SK-N-SH (cell line): ENCODE measurements at regions not wholly inside any gene's neighbourhood (a gene's known extent, or its start where the extent isn't known, plus 50 kb on each side); places are given as distances from the start of the nearest gene placed in this dataset.
"Not testable (repeated sequence)": the region's sequence is repeated elsewhere in the genome, so short reads cannot be mapped to it uniquely, and the experiment has no call there.

Experiments
- CTCF ChIP-seq: fragments of 200-600 bp; sonication (generic); IDR thresholded peaks from 2 replicates; pipeline ENCODE4 v1.6.1; 2017; ENCODE audit warnings: antibody characterized with exemption, mild to moderate bottlenecking, moderate library complexity
- MAX ChIP-seq: IDR thresholded peaks from 2 replicates; pipeline ENCODE4 v1.4.0; 2012; ENCODE audit warnings: low read depth
- MXI1 ChIP-seq: IDR thresholded peaks from 2 replicates; pipeline ENCODE4 v1.6.1; 2012; ENCODE audit warnings: mild to moderate bottlenecking, low read depth, low read length, improper control_type of control experiment
- RFX5 ChIP-seq: IDR thresholded peaks from 2 replicates; pipeline ENCODE4 v1.6.1; 2012; ENCODE audit warnings: mild to moderate bottlenecking, improper control_type of control experiment, low read length
- RXRA ChIP-seq: IDR thresholded peaks from 2 replicates; pipeline ENCODE4 v1.4.0; 2012; ENCODE audit warnings: low read depth, mild to moderate bottlenecking, borderline replicate concordance
- TCF12 ChIP-seq: IDR thresholded peaks from 2 replicates; pipeline ENCODE4 v1.4.0; 2012
- YY1 ChIP-seq: IDR thresholded peaks from 2 replicates; pipeline ENCODE4 v1.4.0; 2012; ENCODE audit warnings: low read depth, mild to moderate bottlenecking
- ZBTB33 ChIP-seq: IDR thresholded peaks from 2 replicates; pipeline ENCODE4 v1.4.0; 2012; ENCODE audit warnings: low read depth, borderline replicate concordance

GRCh38 chr6:27814415-27814664 is 97.9 kb downstream of the OR2B2 start:
- not testable (repeated sequence) for TF ChIP-seq RFX5, MAX, YY1, RXRA, TCF12, CTCF, MXI1
- TF ChIP-seq ZBTB33, result peak; percentile 55; the same call in 1 of the 2 replicates
